ENCODE measurements at regions not wholly inside any gene's neighbourhood (a gene's known extent, or its start where the extent isn't known, plus 50 kb on each side); places are given as distances from the start of the nearest gene placed in this dataset.

DNA sequence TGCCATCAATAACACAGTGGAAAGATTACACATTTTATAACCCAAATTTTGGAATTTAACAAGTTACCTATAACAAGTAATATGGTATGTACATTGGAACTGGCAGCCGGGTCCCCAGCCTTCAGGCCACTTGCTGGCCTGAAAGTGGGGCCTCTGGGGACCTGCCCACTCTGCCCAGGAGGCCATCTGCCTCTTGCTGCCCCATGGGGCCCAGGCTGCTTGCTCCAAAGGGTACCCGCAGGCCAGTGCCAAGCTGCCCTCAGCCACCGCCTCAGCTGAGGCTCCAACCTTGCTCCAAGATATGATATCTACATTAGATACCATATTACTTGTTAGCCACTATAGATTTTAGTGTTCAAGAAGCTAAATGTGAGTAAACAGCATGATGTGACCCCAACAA is 120.8 kb upstream of the TMEFF2 start:
- no peak for TF ChIP-seq POLR2A (IDR thresholded peaks at IDR 0.05)
- no peak for TF ChIP-seq POLR2AphosphoS5 (IDR thresholded peaks at IDR 0.05)
- TF ChIP-seq, protein P1, sequence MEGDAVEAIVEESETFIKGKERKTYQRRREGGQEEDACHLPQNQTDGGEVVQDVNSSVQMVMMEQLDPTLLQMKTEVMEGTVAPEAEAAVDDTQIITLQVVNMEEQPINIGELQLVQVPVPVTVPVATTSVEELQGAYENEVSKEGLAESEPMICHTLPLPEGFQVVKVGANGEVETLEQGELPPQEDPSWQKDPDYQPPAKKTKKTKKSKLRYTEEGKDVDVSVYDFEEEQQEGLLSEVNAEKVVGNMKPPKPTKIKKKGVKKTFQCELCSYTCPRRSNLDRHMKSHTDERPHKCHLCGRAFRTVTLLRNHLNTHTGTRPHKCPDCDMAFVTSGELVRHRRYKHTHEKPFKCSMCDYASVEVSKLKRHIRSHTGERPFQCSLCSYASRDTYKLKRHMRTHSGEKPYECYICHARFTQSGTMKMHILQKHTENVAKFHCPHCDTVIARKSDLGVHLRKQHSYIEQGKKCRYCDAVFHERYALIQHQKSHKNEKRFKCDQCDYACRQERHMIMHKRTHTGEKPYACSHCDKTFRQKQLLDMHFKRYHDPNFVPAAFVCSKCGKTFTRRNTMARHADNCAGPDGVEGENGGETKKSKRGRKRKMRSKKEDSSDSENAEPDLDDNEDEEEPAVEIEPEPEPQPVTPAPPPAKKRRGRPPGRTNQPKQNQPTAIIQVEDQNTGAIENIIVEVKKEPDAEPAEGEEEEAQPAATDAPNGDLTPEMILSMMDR (IDR thresholded peaks at IDR 0.05 in 8 of 11, conservative IDR thresholded peaks at IDR 0.05 in 3 of 11), result no peak

Measured in spleen (tissue), 7 donors.